C4-2B (cell line): ENCODE measurements at regions not wholly inside any gene's neighbourhood (a gene's known extent, or its start where the extent isn't known, plus 50 kb on each side); places are given as distances from the start of the nearest gene placed in this dataset.

Experiments
- H3K27ac ChIP-seq: fragments of 450-650 bp; 2 replicates; pipeline ENCODE4 v1.5.1; 2017
- ZFX ChIP-seq: fragments of 450-650 bp; IDR thresholded peaks from 2 replicates; pipeline ENCODE4 v1.6.1; 2017
- TF ChIP-seq, protein P1 (sequence below): fragments of 450-650 bp; conservative IDR thresholded peaks from 2 replicates; pipeline ENCODE4 v1.5.1; 2017; ENCODE audit warnings: mild to moderate bottlenecking

GRCh38 chr14:76941544-76941943, 87.0 kb downstream of the IRF2BPL start:
- H3K27ac ChIP-seq, result no peak overlapping the region
- TF ChIP-seq, protein P1, sequence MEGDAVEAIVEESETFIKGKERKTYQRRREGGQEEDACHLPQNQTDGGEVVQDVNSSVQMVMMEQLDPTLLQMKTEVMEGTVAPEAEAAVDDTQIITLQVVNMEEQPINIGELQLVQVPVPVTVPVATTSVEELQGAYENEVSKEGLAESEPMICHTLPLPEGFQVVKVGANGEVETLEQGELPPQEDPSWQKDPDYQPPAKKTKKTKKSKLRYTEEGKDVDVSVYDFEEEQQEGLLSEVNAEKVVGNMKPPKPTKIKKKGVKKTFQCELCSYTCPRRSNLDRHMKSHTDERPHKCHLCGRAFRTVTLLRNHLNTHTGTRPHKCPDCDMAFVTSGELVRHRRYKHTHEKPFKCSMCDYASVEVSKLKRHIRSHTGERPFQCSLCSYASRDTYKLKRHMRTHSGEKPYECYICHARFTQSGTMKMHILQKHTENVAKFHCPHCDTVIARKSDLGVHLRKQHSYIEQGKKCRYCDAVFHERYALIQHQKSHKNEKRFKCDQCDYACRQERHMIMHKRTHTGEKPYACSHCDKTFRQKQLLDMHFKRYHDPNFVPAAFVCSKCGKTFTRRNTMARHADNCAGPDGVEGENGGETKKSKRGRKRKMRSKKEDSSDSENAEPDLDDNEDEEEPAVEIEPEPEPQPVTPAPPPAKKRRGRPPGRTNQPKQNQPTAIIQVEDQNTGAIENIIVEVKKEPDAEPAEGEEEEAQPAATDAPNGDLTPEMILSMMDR, result no peak
- no peak for TF ChIP-seq ZFX

DNA sequence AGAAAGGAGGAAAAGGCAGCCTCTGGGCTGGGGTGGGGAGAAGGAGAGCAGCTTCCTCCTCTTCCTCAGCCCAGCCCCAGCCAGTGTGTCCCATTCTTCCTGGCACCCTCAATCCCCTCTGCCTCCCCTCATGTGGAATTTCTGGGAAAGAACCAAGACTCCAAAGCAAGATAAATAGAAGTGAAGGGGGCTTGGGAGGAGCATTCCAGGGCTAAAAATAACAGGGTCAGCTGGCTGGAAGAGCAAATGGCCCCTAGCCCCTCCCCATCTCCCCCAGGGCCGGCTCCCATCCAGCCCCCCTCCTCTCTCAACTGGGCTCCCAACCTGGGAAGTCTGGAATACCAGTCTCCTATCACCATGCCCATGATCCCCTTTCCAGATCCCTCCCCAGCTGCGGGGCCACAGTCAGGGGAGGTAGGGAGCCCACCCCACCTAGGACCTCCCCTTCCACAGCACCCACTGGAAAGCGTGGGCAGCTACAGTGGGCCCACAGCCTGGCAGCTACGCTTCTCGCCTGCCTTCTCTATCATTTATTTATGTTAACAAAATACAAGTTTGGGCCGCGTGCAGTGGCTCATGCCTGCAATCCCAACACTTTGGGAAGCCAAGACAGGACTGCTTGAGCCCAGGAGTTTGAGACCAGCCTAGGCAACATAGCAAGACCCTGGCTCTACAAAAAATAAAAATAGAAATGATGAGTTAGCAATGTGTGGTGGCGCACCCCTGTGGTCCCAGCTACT, 88.3 kb downstream of the IRF2BPL start:
- TF ChIP-seq, protein P1, result no peak
- TF ChIP-seq ZFX, result no peak
- H3K27ac ChIP-seq, result no peak overlapping the region

DNA sequence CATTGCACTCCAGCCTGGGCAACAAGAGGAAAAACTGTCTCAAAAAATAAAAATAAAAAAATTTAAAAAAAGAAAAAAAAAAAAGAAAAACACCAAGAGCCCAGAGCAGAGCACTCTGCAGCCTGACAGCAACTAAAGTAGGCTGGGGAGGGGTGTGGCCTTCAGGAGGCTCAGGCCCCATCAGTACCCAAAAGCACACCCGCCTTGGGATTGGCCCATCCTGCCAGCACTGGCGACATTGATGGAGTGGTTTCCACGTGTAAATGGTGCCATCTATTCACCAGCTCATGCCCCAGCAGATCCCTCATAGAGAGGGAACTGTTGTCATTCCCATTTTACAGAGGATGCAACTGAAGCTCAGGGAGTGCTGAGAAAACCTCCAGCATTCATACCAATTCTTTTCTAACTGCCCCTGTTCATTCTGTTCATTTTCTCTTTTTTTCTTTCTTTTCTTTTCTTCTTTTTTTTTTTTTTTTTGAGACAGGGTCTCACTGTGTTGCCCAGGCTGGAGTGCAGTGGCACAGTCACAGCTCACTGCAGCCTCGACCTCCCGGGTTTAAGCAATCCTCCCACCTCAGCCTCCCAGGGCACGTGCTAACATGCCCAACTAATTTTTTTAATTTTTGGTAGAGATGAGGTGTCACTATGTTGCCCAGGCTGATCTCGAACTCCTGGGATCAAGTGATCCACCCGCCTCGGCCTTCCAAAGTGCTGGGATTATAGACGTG, 89.3 kb downstream of the IRF2BPL start:
- no peak overlapping the region for H3K27ac ChIP-seq
- no peak for TF ChIP-seq ZFX
- TF ChIP-seq, protein P1, result no peak

- TF ChIP-seq, protein P1, result no peak
- TF ChIP-seq ZFX, result no peak
Measured at GRCh38 chr14:76938092-76938500, 90.4 kb downstream of the IRF2BPL start.

DNA sequence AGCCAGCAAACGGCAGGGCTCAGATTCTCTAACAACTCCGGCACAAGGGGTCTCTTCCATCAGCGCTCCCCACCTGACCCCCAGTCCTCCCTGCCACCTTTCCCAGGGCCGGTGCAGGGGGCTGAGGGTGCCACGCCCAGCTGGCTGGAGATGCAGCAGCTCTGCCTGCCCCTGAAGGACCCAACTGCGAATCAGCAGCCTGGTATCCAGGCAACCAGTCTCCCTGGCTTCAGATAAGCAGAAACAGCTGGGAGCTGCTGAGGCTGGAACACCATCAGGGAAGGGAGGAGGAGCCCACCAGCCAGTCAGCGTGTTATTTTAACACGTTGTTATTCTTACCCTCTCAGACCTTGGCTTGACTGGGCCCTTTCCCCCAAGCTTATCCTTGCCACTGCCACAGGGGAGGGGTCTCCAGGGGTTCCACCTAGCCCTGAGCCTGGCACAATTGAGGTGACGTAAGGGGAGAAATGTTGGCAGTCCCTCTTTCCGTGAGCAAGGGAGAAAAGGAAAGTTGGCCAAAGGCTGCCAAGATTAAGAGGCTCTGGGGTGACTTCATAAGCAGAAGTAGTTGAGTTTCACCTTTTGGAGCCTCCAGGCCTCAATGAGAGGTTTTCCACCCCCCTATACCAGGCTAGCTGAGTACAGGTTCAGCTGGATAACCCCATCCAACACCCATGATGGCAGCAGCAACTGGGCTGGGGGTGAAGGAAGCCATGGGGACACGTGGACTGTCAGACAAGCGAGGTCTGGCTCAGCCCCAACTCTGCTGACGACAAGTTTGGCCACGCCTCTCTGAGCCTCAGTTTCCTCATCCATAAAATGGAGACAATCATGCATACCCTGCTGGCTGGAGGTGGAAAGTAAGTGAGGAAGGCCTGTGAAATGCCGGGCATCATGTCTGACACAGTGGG, 91.1 kb downstream of the IRF2BPL start:
- H3K27ac ChIP-seq, result no peak overlapping the region
- TF ChIP-seq ZFX, result no peak
- TF ChIP-seq, protein P1, result no peak

More at GRCh38 chr14:76938092-76938500, 90.4 kb downstream of the IRF2BPL start:
- no peak overlapping the region for H3K27ac ChIP-seq

GRCh38 chr14:76936483-76936882, 92.0 kb downstream of the IRF2BPL start:
- H3K27ac ChIP-seq, result no peak overlapping the region
- TF ChIP-seq, protein P1, result no peak
- no peak for TF ChIP-seq ZFX

DNA sequence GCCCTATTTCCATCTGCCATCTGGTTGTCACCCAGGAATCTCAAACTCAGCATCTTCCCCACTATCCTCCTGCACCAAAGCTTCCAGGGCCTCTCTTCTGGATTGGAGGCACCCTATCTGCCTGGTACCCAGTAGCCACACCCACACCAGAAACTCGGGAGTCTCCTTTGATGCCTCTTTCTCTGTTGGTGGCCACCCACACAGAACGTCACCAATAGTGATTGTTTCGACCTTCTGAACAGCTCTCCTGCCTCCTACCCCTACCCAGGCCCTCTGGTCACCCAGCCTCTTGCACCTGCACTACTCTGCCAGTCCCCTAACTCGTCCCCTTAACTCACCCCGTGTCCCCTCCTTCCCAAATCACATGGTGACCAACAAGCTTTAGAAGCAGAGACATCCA, 95.0 kb downstream of the IRF2BPL start:
- TF ChIP-seq, protein P1, result no peak
- no peak for TF ChIP-seq ZFX
- no peak overlapping the region for H3K27ac ChIP-seq
